T47D (cell line): ENCODE measurements at regions not wholly inside any gene's neighbourhood (a gene's known extent, or its start where the extent isn't known, plus 50 kb on each side); places are given as distances from the start of the nearest gene placed in this dataset.
A peak's percentile ranks its signal among the peaks of the same experiment; 100 is the strongest.
"Not testable (repeated sequence)": the region's sequence is repeated elsewhere in the genome, so short reads cannot be mapped to it uniquely, and the experiment has no call there.

Experiments used
- DNase-seq, 2 experiments: peaks; one replicate each; pipeline versions ENCODE4 v3.0.0 to v3.0.0-alpha.2; 2011 to 2012; ENCODE audit warnings: low read depth in 1 of 2, low spot score in 1 of 2
- JUND ChIP-seq: IDR thresholded peaks from 2 replicates; pipeline ENCODE4 v1.6.1; 2012; ENCODE audit warnings: low read depth
- in situ Hi-C: cut with HindIII; loops from 2 replicates; pipeline ENCODE4 v1.10.0; 2016; ENCODE audit warnings: low sequenced_read_pairs, low pct_unique_long_range_greater_than_20kb

DNA sequence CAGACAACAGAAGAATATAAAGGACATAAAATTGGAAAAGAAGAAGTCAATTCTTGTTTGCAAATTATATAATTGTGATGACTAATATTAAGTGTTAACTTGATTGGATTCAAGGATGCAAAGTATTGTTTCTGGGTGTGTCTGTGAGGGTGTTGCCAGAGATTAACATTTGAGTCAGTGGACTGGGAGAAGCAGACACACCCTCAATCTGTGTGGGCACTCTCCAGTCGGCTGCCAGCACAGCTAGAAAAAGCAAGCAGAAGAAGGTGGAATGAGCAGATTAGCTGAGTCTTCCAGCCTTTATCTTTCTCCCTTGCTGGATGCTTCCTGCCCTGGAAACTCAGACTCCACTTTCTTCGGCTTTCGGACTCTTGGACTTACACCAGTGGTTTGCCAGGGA, 51.7 kb downstream of the UBE2NL start:
- TF ChIP-seq JUND, result no peak
- DNase-seq, result no peak
- in situ Hi-C loops, result no loop called here

DNA sequence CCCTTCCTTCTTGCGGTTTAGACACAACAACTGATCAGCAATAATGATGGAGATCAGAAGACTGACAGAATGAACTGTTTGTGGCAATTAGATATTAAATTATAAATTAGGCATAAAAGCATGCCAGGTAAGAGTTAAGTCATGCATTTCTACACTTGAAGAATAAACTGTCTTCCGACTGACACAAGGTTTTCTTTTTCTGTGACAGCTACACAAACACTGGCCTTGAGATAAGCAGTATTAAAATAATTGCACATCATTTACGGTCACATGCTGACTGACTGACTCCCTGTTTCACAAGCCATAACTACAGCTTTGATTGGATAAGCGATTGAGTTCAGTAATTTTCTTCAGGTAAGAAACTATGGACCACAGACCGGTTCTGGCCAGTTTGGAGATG, 56.2 kb downstream of the UBE2NL start:
- TF ChIP-seq JUND, result no peak
- no peak for DNase-seq
- in situ Hi-C loops, result no loop called here

DNA sequence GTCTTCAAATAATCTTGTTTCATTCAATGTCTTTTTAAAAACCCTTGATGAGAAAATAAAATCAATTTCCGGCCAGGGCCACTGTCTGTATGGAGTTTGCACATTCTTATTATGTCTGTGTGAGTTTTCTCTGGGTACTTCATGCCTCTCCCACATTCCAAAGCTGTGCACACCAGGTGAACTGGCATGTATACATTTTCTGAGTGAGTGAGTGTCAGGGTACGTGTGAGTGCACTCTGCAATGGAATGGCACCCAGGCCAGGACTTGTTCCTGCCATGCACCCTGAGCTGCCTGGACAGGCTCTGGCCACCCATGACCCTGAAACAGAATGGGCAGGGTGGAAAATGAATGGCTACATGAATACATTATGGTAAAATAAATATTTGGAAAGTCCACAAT, 61.3 kb downstream of the UBE2NL start:
- no peak for DNase-seq
- in situ Hi-C loops, result no loop called here
- TF ChIP-seq JUND, result no peak

DNA sequence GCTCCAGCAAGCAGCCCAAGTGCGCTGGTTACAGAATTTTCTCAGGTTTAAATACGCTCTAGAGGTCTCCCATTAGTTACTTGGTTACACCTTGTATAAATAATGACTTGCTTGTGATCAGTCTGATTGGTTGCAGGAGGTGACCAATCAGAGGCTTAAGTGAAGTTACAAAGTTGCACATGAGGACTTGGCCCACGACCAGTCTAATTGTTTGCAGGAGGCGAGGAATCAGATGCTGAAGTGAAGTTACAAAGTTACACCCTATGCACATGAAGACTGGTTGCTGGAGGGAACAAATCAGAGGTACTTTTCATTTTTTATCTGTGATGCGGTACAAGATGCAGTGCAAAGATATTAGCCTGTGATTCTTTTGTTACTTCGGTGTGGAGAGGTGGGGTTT, 80.7 kb downstream of the UBE2NL start:
- in situ Hi-C loops, result no loop called here
- no peak for DNase-seq
- no peak for TF ChIP-seq JUND

DNA sequence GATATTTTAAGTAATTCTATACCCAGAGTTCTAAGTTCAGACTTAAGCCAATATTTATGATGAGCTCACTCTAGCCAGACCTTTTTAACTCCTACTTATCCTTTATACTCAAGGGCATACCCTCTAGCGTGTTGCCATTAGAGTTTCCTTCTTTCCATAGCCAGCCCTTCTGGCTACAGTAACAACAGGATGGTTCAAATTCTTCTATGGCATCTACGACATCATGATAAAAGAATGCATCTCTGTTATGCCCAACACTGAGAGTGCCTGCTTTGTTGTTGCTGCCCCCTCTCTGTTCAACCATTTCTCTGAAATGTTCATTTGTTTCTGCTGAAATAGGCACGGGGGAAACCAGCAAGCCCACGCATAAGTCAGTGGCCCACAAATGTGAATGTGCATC, 104.5 kb downstream of the UBE2NL start:
- in situ Hi-C loops, result no loop called here
- DNase-seq, result no peak
- no peak for TF ChIP-seq JUND

DNA sequence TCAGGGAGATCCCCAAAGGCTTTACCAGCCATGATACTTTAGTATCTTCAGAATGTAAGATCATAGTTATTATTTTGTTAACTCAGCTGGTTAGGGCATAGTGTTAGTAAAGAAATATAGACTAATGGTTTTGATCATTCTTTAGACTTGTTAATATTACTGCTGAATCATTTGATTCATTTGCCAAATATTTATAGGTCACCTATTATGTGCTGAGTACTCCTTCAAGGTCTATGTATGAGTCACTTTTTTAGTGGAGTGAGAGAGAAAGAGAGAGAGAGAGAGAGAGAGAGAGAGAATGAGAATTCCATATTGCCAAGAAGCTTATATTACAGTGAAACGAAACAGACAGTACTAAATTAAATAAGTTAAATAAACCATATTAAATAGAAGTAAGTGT, 110.3 kb downstream of the UBE2NL start:
- in situ Hi-C loops, result no loop called here
- no peak for TF ChIP-seq JUND
- DNase-seq, result no peak

DNA sequence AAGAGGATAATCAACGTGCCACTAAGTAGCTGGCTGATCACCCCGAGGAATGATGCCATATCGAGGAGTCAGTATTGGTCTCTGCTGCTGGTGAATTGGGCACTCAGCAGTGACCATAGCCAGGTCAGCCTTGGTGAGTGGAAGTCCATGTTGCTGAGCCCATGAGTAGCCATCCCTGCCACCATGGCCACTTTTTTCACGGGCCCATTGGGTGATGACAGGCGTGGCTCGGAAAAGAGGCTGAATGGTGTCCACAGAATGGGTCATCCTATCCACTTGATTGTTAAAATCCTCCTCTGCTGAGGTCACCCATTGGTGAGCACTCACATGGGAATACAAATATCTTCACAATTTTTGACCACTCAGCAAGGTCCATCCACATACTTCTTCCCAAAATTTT, 114.4 kb downstream of the UBE2NL start:
- TF ChIP-seq JUND, result no peak
- in situ Hi-C loops, result no loop called here
- no peak for DNase-seq

DNA sequence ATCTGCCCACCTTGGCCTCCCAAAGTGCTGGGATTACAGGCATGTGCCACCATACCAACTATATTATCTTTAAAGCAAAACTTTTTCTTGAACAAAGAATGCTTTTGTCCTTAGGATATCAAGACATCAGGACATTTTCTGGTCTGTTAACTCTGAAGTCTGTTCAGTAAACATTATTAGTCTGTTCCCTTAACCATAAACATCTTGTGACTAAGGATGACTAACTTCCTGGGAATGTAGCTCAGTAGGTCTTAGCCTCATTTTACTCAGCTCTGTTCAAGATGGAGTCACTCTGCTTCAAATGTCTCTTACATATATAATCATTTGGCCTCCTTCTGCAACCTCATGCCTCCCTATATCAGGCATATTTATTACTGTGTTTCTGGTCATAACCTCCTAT, 122.9 kb downstream of the UBE2NL start:
- in situ Hi-C loops, result no loop called here
- DNase-seq, result peak in 1 of 2 experiments; percentile 56
- no peak for TF ChIP-seq JUND

DNA sequence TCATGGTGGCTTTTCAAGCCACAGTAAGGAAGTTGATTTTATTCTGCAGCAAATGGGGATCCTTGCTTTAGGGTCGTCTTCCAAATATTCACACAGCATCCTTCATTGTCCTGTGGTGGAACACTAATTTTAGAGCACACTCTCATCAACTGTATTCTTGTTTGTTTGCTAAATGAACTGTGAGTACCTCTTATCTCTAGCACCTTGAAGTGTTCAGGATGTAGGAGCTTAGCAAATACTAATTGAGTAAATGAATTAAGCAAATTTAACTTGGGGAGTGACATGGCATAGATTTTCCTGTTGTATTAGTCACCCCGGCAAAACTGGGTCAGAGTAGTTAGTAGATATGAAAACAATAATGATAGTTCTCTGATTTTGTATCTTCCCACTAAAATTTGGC, 156.9 kb downstream of the UBE2NL start:
- in situ Hi-C loops, result no loop called here
- no peak for DNase-seq
- TF ChIP-seq JUND, result no peak

DNA sequence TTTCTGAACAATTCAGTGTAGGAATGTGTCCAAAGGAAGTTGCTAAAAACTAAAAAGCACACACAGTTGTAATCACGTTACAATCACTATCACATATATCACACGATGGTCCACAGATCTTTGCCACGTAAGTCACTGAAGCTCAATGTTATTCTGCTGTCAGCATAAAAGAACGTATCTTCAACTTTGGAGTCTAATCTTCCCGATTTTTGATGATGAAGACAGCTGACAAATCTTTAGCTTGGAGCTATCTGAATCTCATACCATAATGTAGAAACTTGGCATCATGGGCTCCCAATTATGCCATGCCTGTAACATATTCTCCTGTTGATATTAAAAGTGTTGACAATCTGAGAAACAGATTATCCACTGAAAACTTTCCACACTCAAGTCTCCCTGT, 158.4 kb downstream of the UBE2NL start:
- no peak for TF ChIP-seq JUND
- DNase-seq, result no peak
- in situ Hi-C loops, result no loop called here

DNA sequence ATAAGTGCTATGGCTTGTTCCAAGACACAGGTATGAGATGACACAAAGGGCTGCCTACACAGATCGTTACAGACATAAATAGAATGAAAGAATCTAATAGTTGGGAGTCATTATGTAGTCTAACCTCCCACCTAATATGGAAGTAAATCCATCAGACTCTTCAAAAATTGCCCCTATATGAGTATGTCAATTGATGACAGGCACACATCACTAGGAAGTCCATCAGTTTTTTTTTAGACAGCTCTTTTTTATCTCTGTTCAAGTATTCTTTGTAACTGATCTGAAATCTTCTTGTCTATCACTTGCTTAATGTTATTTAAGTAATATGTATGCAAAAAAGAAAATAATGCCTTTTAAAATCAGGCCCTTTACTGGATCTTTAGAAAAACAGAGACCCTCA, 191.6 kb downstream of the UBE2NL start:
- in situ Hi-C loops, result no loop called here
- TF ChIP-seq JUND, result no peak
- no peak for DNase-seq

DNA sequence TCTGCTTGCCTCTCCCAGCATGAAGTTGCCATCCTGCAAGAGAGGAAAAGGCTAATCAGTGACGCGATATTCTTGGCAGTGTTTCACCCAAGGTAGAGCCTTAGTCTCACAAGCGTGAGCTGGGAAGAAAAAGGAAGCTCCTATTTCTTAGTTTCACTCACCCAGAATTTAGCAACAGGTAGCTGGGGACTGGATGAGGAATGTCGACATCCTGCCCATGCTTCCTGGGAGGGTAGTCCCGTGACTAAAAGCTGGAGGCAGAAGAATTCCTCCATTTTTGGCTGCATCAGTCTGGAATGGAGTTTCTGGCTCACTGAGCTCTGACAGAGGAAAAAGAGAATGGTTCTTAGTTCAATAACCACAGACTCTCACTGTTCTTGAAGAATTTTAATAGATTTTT, 198.4 kb downstream of the UBE2NL start:
- DNase-seq, in situ Hi-C loops: not testable (repeated sequence)

DNA sequence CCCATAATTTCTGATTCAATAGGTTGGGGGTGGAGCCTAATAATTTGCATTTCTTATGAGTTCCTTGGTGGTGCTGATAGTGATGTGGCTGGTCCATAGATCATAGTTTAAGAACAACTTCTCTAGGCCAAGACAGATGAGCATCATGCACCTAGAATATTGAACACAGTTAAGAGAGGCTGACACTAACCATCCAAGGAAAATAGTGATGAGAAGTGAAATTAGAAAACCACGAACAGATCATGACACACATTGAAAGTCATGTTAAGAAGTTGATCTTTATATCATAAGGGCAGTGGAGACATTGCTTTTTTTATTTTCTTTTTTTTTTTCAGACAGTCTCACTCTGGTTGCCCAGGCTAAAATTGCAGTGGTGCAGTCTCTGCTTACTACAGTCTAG, 205.8 kb downstream of the UBE2NL start:
- DNase-seq, in situ Hi-C loops: not testable (repeated sequence)

DNA sequence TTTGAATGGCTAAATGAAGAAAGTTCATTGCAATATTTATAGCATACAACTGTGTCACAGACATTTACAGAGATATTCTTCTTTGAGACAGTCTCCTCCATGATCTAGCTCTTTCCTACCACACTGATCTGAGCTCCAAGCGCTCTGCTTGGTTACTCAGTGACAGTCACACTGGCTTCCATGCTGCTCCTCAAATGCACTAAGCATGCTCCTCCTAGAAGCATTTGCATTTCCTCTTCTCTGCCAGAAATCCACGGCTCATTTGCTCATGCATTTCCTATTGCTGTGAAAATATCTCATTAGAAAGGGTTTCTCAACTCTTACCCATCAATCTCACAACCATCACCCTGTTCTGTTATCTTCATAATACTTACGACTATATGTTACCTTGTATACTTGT, 208.2 kb downstream of the UBE2NL start:
- DNase-seq, in situ Hi-C loops: not testable (repeated sequence)

DNA sequence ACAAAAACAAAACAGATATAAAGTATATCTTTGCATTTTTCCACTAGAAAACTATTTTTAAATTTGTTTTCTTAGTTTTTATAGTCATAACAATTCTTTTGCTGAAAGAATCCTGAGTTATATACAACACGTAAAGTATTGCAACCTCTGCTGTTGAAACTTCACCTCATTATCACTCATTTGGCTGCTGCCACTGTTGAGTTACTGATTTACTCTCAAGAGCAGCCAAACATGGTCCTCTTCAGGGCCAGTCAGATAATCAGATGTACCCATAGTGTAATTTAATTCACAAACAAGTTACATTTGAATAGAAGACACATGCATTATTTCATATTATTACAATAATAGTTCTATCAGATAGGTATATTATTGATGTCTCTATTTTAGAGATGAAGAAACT, 235.6 kb downstream of the UBE2NL start:
- in situ Hi-C loops, DNase-seq: not testable (repeated sequence)

DNA sequence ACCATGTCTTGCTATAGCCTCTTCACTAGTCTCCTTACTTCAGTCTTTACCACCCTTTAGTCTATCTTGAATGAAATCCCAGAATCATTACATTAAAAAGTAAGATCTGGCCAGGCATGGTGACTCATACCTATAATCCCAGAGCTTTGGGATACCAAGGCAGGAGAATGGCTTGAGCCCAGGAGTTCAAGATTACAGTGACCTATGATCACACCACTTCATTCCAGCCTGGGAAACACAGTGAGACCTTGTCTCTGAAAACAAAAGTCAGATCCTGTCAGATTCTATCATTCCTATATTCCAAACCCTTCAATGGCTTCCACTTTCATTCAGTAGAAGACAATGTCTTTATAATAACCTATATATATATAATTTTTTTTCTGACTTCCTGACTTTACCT, 237.7 kb downstream of the UBE2NL start:
- DNase-seq, in situ Hi-C loops: not testable (repeated sequence)

DNA sequence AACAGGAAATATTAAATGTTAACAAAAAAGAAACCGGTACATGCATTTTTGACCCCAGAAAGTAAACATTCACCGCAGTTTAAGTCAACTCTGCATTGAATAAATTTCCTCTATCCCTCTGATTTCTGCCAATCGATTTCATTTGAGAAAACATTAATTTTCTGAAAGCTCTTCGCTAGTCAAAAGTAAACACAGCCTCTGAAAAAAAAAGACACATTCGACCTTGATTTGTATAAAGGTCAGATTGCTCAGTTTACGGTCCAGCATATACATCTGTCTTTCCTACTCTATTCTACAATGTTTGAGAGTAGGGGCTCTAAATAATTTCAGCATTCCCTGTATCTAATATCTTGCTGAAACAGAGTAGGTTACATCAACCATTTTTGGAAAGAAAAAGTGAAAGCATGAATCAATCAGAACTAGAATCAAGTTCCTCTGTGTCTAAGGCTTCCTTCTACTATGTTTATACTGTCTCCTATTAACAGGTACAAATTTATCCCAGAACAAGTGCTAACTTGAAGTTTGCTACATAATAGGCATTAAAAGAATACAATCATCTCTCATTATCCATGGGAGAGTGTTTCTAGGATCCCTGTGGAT, 243.8 kb downstream of the UBE2NL start:
- DNase-seq, in situ Hi-C loops: not testable (repeated sequence)

DNA sequence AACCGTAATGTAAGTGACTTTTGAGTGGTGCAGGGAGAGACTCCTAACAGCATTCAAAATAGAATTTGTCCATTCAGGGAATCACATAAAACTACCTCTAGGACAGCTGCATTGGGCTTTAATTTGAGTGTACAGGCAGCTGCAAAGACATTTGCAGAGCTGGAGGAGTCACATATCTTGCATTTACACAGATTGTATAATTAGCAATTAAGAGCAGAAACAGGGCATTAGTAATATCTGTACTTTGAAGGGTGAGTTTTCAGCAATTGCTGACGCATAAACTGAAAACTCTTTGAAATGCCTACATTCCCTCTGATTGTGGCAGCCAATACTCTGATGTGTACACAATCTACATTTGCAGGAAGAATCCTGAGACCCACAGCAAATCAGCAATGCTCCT, 245.6 kb downstream of the UBE2NL start:
- DNase-seq, in situ Hi-C loops: not testable (repeated sequence)

DNA sequence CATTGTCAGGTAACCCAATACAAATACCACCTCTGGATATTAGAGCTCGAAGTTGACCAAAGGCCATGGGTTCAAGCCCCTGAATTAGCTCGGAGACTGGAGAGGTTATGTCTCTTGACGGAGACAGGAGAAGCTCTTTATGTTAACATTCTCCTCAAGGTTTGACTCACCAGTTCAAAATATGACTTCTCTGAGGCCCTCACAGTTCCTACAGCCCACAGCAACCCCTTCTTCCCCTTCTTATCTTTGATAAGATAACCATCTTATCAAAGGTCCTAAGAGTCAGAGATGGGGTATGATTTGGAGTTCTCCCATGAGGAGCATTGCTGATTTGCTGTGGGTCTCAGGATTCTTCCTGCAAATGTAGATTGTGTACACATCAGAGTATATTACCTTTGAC, 246.6 kb downstream of the UBE2NL start:
- DNase-seq, in situ Hi-C loops: not testable (repeated sequence)
